ENCODE measurements at regions not wholly inside any gene's neighbourhood (a gene's known extent, or its start where the extent isn't known, plus 50 kb on each side); places are given as distances from the start of the nearest gene placed in this dataset.

DNA sequence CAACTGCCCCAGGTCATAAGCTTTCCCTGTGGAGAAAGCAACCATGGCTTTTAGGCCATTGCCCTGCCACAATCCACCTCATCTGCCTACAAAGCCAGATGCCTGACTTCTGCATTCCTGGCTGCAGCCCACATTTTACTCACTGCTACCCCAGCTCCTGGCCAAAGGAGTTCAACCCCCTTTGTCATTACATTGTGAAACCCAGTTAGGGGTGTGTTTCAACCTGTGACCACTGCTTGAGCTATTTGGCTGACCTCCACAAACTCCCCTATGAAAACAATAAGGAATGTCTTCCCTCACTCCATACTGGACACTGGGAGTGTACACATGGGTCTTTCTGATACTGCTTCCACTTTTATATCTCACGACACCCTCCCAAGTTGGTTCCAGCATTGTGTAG, 589.2 kb downstream of the SH3BGRL start:
- Histone ChIP-seq H3K4ac (ENCODE audit: low read depth, low read length) (no peak overlapping the region), H3K9me3 (ENCODE audit: control insufficient read depth, low read depth, low read length) (peaks cover 42% of the 10 kb centered on the region), H3K18ac (ENCODE audit: insufficient read length, low read depth, low read length) (no peak overlapping the region), H2BK120ac (ENCODE audit: low read depth, low read length, poor library complexity, severe bottlenecking) (no peak overlapping the region), H3K79me2 (ENCODE audit: insufficient read depth, low read length) (no peaks in the 10 kb centered on the region), H3K9ac (ENCODE audit: extremely low read depth, insufficient read length, low read length) (no peak overlapping the region), H3K27ac (ENCODE audit: insufficient read length, low read depth, low read length) (no peak overlapping the region), H2BK12ac (ENCODE audit: insufficient read length, low read depth, low read length) (no peak overlapping the region), H3K79me1 (ENCODE audit: insufficient read depth, low read depth, low read length, poor library complexity, severe bottlenecking) (no peaks in the 10 kb centered on the region), H2AFZ (ENCODE audit: low read length) (no peak overlapping the region), H2AK5ac (ENCODE audit: insufficient read length, low read length) (no peak overlapping the region), H4K91ac (ENCODE audit: insufficient read length, low read depth, low read length) (no peak overlapping the region), H2BK5ac (ENCODE audit: insufficient read length, low read length) (no peak overlapping the region), H3K4me1 (ENCODE audit: insufficient read depth, low read length) (no peaks in the 10 kb centered on the region), H3K23ac (ENCODE audit: insufficient read length, low read depth, low read length) (no peak overlapping the region), H2BK20ac (ENCODE audit: low read depth, low read length, poor library complexity, severe bottlenecking) (no peak overlapping the region), H3K27me3 (ENCODE audit: insufficient read depth, low read length) (no peaks in the 10 kb centered on the region), H3K56ac (ENCODE audit: insufficient read length, low read depth, low read length) (no peak overlapping the region), H3K14ac (ENCODE audit: insufficient read depth, low read length) (no peak overlapping the region), H3K23me2 (ENCODE audit: insufficient read length, low read depth, low read length, poor library complexity, severe bottlenecking) (no peaks in the 10 kb centered on the region), H4K20me1 (ENCODE audit: control insufficient read depth, insufficient read depth, insufficient read length) (no peaks in the 10 kb centered on the region), H2BK15ac (ENCODE audit: low read depth, low read length) (no peak overlapping the region), H3K4me2 (ENCODE audit: insufficient read depth, insufficient read length, low read length) (no peak overlapping the region), H4K5ac (ENCODE audit: insufficient read length, low read depth, low read length) (no peak overlapping the region), H4K8ac (replicated peaks; ENCODE audit: insufficient read length, low read depth, low read length) (no peak overlapping the region), H3T11ph (ENCODE audit: low read length) (no peak overlapping the region)
- TF ChIP-seq, protein P1, sequence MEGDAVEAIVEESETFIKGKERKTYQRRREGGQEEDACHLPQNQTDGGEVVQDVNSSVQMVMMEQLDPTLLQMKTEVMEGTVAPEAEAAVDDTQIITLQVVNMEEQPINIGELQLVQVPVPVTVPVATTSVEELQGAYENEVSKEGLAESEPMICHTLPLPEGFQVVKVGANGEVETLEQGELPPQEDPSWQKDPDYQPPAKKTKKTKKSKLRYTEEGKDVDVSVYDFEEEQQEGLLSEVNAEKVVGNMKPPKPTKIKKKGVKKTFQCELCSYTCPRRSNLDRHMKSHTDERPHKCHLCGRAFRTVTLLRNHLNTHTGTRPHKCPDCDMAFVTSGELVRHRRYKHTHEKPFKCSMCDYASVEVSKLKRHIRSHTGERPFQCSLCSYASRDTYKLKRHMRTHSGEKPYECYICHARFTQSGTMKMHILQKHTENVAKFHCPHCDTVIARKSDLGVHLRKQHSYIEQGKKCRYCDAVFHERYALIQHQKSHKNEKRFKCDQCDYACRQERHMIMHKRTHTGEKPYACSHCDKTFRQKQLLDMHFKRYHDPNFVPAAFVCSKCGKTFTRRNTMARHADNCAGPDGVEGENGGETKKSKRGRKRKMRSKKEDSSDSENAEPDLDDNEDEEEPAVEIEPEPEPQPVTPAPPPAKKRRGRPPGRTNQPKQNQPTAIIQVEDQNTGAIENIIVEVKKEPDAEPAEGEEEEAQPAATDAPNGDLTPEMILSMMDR (conservative IDR thresholded peaks at IDR 0.05), result no peak
- no peak for DNase-seq
- no CpG with 5 or more reads among the region's 1 CpG for WGBS (ENCODE audit: extremely low coverage, insufficient read length, low lambda C conversion rate)
- Mint-ChIP-seq H3K27ac (no peak overlapping the region), H3K4me1 (no peaks in the 10 kb centered on the region), H3K9me3 (peaks cover 91 to 93% of the 10 kb centered on the region in 2 experiments), H3K27me3 (ENCODE audit: low read depth) (no peaks in the 10 kb centered on the region), H3K4me3 (no peak overlapping the region), H3K36me3 (ENCODE audit: insufficient read depth in 1 of 3, low read depth in 3 of 3) (peaks cover 5 to 30% (median 23%) of the 10 kb centered on the region in 3 experiments)

Measured in H9 (cell line).